ENCODE measurements at regions not wholly inside any gene's neighbourhood (a gene's known extent, or its start where the extent isn't known, plus 50 kb on each side); places are given as distances from the start of the nearest gene placed in this dataset.
"Not testable (repeated sequence)": the region's sequence is repeated elsewhere in the genome, so short reads cannot be mapped to it uniquely, and the experiment has no call there.

GRCh38 chrX:76774912-76775311, 347.4 kb downstream of the MAGEE1 start:
- DNase-seq (ENCODE audit: low spot score) = not testable (repeated sequence)

GRCh38 chrX:76796311-76796710, 368.8 kb downstream of the MAGEE1 start:
- DNase-seq (ENCODE audit: low spot score) = no peak

GRCh38 chrX:76802708-76803107, 375.2 kb downstream of the MAGEE1 start:
- DNase-seq (ENCODE audit: low spot score) = no peak

GRCh38 chrX:76815754-76816153, 388.2 kb downstream of the MAGEE1 start:
- DNase-seq (ENCODE audit: low spot score) = no peak

- DNase-seq (ENCODE audit: low spot score) = not testable (repeated sequence)
Measured at GRCh38 chrX:76817279-76817678, 389.8 kb downstream of the MAGEE1 start.

GRCh38 chrX:76821276-76821675, 393.8 kb downstream of the MAGEE1 start:
- DNase-seq (ENCODE audit: low spot score) = no peak

- DNase-seq (ENCODE audit: low spot score) = no peak
Measured at GRCh38 chrX:76827672-76828071, 400.2 kb downstream of the MAGEE1 start.

- DNase-seq (ENCODE audit: low spot score) = not testable (repeated sequence)
Measured at GRCh38 chrX:76840902-76841301, 413.4 kb downstream of the MAGEE1 start.

- DNase-seq (ENCODE audit: low spot score) = peak; percentile 0
Measured at GRCh38 chrX:76850851-76851250, 423.3 kb downstream of the MAGEE1 start.

- DNase-seq (ENCODE audit: low spot score) = no peak
Measured at GRCh38 chrX:76862509-76862908, 435.0 kb downstream of the MAGEE1 start.

- no peak for DNase-seq (ENCODE audit: low spot score)
Measured at GRCh38 chrX:76893930-76894329, 466.4 kb downstream of the MAGEE1 start.

- DNase-seq (ENCODE audit: low spot score) = no peak
Measured at GRCh38 chrX:76915836-76916235, 488.3 kb downstream of the MAGEE1 start.

- no peak for DNase-seq (ENCODE audit: low spot score)
Measured at GRCh38 chrX:76918033-76918432, 490.5 kb downstream of the MAGEE1 start.

- no peak for DNase-seq (ENCODE audit: low spot score)
Measured at GRCh38 chrX:76919761-76920160, 492.3 kb downstream of the MAGEE1 start.

GRCh38 chrX:76920607-76921006, 493.1 kb downstream of the MAGEE1 start:
- no peak for DNase-seq (ENCODE audit: low spot score)

- DNase-seq (ENCODE audit: low spot score) = no peak
Measured at GRCh38 chrX:76921176-76921575, 493.7 kb downstream of the MAGEE1 start.

- DNase-seq (ENCODE audit: low spot score) = no peak
Measured at GRCh38 chrX:76922100-76922499, 494.6 kb downstream of the MAGEE1 start.

GRCh38 chrX:76924616-76925015, 497.1 kb downstream of the MAGEE1 start:
- DNase-seq (ENCODE audit: low spot score) = not testable (repeated sequence)

- no peak for DNase-seq (ENCODE audit: low spot score)
Measured at GRCh38 chrX:76931518-76931917, 504.0 kb downstream of the MAGEE1 start.

- no peak for DNase-seq (ENCODE audit: low spot score)
Measured at GRCh38 chrX:76957485-76957884, 489.7 kb upstream of the FGF16 start.

- no peak for DNase-seq (ENCODE audit: low spot score)
Measured at GRCh38 chrX:76971393-76972376, 475.5 kb upstream of the FGF16 start.

- DNase-seq (ENCODE audit: low spot score) = no peak
Measured at GRCh38 chrX:76977452-76977851, 469.7 kb upstream of the FGF16 start.

- DNase-seq (ENCODE audit: low spot score) = no peak
Measured at GRCh38 chrX:76987381-76987780, 459.8 kb upstream of the FGF16 start.

GRCh38 chrX:76996641-76997040, 450.5 kb upstream of the FGF16 start:
- no peak for DNase-seq (ENCODE audit: low spot score)
